DND-41 (cell line): ENCODE measurements at regions not wholly inside any gene's neighbourhood (a gene's known extent, or its start where the extent isn't known, plus 50 kb on each side); places are given as distances from the start of the nearest gene placed in this dataset.

Experiments
- CTCF ChIP-seq: IDR thresholded peaks from 2 replicates; pipeline ENCODE4 v1.5.1; 2012; ENCODE audit warnings: borderline replicate concordance, low read length, moderate library complexity, mild to moderate bottlenecking; ENCODE audit not compliant: poor library complexity, severe bottlenecking; ENCODE audit errors: extremely low read depth
- EZH2 ChIP-seq: IDR thresholded peaks from 3 replicates; pipeline ENCODE4 v1.6.1; 2012; ENCODE audit warnings: borderline replicate concordance, low read depth, mild to moderate bottlenecking, moderate library complexity, low read length, inconsistent platforms; ENCODE audit not compliant: severe bottlenecking

- TF ChIP-seq CTCF (no peak), EZH2 (no peak)
These were observed 1835.2 kb upstream of the NUDT12 start for GRCh38 chr5:105397749-105398148.
